Activated CD4-positive, alpha-beta T cell treated with anti-CD3 and anti-CD28 coated beads, Interleukin-2, amount 10 ng/mL, durations not matched to agents 7 days and 5 days (primary cell): ENCODE measurements at regions not wholly inside any gene's neighbourhood (a gene's known extent, or its start where the extent isn't known, plus 50 kb on each side); places are given as distances from the start of the nearest gene placed in this dataset.

Source experiments
- CTCF ChIA-PET: fragments of 350-600 bp; sonication (Branson Sonifier 250); formaldehyde crosslinking; loops from one replicate; lab custom pipeline; 2021; ENCODE audit warnings: antibody characterized with exemption; lab: Charles Lee
- POLR2A ChIA-PET: fragments of 350-600 bp; sonication (Branson Sonifier 250); formaldehyde crosslinking; loops from one replicate; lab custom pipeline; 2021; ENCODE audit warnings: antibody characterized with exemption; lab: Charles Lee
- DNase-seq: peaks from one replicate; pipeline ENCODE4 v3.0.0-alpha.2; 2020
- H3K27ac Mint-ChIP-seq: one replicate; pipeline ENCODE4 v1.8.0; 2021; ENCODE audit warnings: mild to moderate bottlenecking, moderate library complexity, mixed read lengths
- H3K27me3 Mint-ChIP-seq: one replicate; pipeline ENCODE4 v1.8.0; 2021; ENCODE audit warnings: mixed read lengths
- H3K36me3 Mint-ChIP-seq: one replicate; pipeline ENCODE4 v1.8.0; 2021; ENCODE audit warnings: low read depth, mixed read lengths
- H3K4me1 Mint-ChIP-seq: one replicate; pipeline ENCODE4 v1.8.0; 2021; ENCODE audit warnings: mixed read lengths
- H3K4me3 Mint-ChIP-seq: one replicate; pipeline ENCODE4 v1.8.0; 2021; ENCODE audit warnings: mild to moderate bottlenecking, moderate library complexity, mixed read lengths
- H3K9me3 Mint-ChIP-seq: one replicate; pipeline ENCODE4 v1.8.0; 2021; ENCODE audit warnings: mixed read lengths

GRCh38 chr17:5846001-5846400 lies 224.2 kb upstream of the WSCD1 start:
- POLR2A ChIA-PET = no interaction called here
- DNase-seq = no peak
- no peak overlapping the region for H3K4me3 Mint-ChIP-seq
- CTCF ChIA-PET = no interaction called here
- H3K4me1 Mint-ChIP-seq = no peaks in the 10 kb centered on the region
- no peaks in the 10 kb centered on the region for H3K9me3 Mint-ChIP-seq
- no peaks in the 10 kb centered on the region for H3K36me3 Mint-ChIP-seq
- peaks cover 4% of the 10 kb centered on the region for H3K27me3 Mint-ChIP-seq
- no peak overlapping the region for H3K27ac Mint-ChIP-seq

GRCh38 chr17:5854871-5855554 lies 215.2 kb upstream of the WSCD1 start:
- H3K36me3 Mint-ChIP-seq = no peaks in the 10 kb centered on the region
- no peak overlapping the region for H3K27ac Mint-ChIP-seq
- POLR2A ChIA-PET = no interaction called here
- CTCF ChIA-PET = no interaction called here
- no peaks in the 10 kb centered on the region for H3K9me3 Mint-ChIP-seq
- H3K27me3 Mint-ChIP-seq = no peaks in the 10 kb centered on the region
- DNase-seq = no peak
- H3K4me3 Mint-ChIP-seq = no peak overlapping the region
- no peaks in the 10 kb centered on the region for H3K4me1 Mint-ChIP-seq

DNA sequence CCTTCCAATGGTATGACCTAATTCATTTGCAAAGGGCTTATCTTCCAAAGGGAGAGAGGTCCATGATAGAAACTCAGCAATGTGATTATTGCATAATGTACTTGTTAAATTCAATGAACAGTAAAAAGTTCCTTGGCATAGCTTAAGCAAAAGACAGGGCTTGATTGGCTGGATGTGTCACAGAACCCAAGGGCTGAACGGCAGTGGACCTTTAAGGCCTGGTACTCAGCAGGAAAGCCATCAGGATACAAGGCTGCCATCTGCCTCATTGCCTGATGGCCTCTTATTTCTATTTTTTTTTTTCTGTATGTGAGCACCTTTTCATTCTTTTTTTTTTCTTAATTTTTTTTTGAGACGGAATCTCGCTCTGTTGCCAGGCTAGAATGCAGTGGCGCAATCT lies 208.9 kb upstream of the WSCD1 start:
- Mint-ChIP-seq H3K9me3 (no peaks in the 10 kb centered on the region), H3K27ac (no peak overlapping the region), H3K4me3 (no peak overlapping the region), H3K36me3 (no peaks in the 10 kb centered on the region), H3K27me3 (no peaks in the 10 kb centered on the region), H3K4me1 (no peaks in the 10 kb centered on the region)
- POLR2A ChIA-PET = no interaction called here
- no peak for DNase-seq
- CTCF ChIA-PET = interaction anchor here (0.6 kb wide), 1 partner anchor 11 kb away, joined by 4 read pairs; no protein-coding TSS in a partner anchor

- Mint-ChIP-seq H3K27me3 (no peaks in the 10 kb centered on the region), H3K4me3 (no peak overlapping the region), H3K36me3 (no peaks in the 10 kb centered on the region), H3K9me3 (no peaks in the 10 kb centered on the region), H3K4me1 (no peaks in the 10 kb centered on the region), H3K27ac (no peak overlapping the region)
- DNase-seq = no peak
- POLR2A ChIA-PET = no interaction called here
- CTCF ChIA-PET = no interaction called here
These were observed 208.3 kb upstream of the WSCD1 start for GRCh38 chr17:5861854-5862253.

DNA sequence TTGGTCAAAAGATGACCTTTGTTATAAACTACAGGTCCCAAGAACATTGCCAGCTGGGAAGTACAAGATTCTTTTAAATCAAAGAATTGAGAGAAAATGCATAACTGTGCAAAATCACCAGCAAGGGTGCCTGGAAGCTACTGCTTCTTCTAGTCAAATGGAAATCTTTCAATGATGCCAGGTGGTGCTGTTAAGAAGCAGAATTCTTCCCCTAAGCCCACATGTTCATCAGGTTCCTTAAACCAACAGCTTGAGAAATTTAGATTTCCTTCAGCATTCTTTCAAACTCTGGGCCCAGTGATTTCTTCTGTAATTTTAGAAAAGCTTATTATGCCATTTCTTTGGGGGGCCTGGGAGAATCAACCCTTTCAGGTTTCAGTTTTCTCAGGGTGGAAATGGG lies 207.8 kb upstream of the WSCD1 start:
- Mint-ChIP-seq H3K27me3 (no peaks in the 10 kb centered on the region), H3K4me1 (no peaks in the 10 kb centered on the region), H3K9me3 (no peaks in the 10 kb centered on the region), H3K36me3 (no peaks in the 10 kb centered on the region), H3K4me3 (no peak overlapping the region), H3K27ac (no peak overlapping the region)
- CTCF ChIA-PET = no interaction called here
- POLR2A ChIA-PET = no interaction called here
- DNase-seq = no peak

- ChIA-PET CTCF (interaction anchor here (0.6 kb wide), 1 partner anchor 323 kb away, joined by 6 read pairs; no protein-coding TSS in a partner anchor), POLR2A (no interaction called here)
- Mint-ChIP-seq H3K4me1 (no peaks in the 10 kb centered on the region), H3K27me3 (no peaks in the 10 kb centered on the region), H3K27ac (no peak overlapping the region), H3K9me3 (no peaks in the 10 kb centered on the region), H3K36me3 (no peaks in the 10 kb centered on the region), H3K4me3 (no peak overlapping the region)
- DNase-seq = no peak
These were observed 205.2 kb upstream of the WSCD1 start for GRCh38 chr17:5864741-5865657.

DNA sequence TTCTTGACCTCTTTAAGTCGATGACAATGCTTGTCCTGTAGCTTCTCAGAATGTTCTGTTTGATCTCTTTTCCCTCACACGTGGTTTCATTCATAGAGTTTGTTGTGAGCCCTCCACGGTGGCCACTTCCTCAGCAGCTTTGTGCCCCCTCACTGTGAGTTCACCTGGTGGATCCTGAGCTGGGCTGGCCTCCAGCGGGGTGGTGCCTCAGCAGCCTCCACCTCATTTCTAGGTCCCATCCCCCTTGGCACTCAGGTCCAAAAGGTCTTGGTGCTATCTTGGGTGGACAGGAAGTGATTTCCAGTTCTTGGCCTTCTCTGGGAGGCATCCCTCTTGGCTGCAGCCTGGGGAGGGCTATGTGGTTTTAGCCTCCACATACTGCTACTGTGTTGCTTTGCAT lies 203.2 kb upstream of the WSCD1 start:
- H3K27me3 Mint-ChIP-seq = no peaks in the 10 kb centered on the region
- no peak overlapping the region for H3K4me3 Mint-ChIP-seq
- H3K27ac Mint-ChIP-seq = no peak overlapping the region

GRCh38 chr17:5869041-5869745 lies 201.0 kb upstream of the WSCD1 start:
- Mint-ChIP-seq H3K36me3 (no peaks in the 10 kb centered on the region), H3K27me3 (no peaks in the 10 kb centered on the region), H3K4me1 (no peaks in the 10 kb centered on the region), H3K9me3 (no peaks in the 10 kb centered on the region), H3K27ac (no peak overlapping the region), H3K4me3 (no peak overlapping the region)
- POLR2A ChIA-PET = no interaction called here
- CTCF ChIA-PET = no interaction called here
- DNase-seq = no peak

More for the DNA sequence above, 203.2 kb upstream of the WSCD1 start:
- Mint-ChIP-seq H3K4me1 (no peaks in the 10 kb centered on the region), H3K36me3 (no peaks in the 10 kb centered on the region), H3K9me3 (no peaks in the 10 kb centered on the region)
- DNase-seq = no peak
- ChIA-PET CTCF (no interaction called here), POLR2A (no interaction called here)

- CTCF ChIA-PET = no interaction called here
- no peak for DNase-seq
- Mint-ChIP-seq H3K4me1 (no peaks in the 10 kb centered on the region), H3K9me3 (no peaks in the 10 kb centered on the region), H3K27me3 (no peaks in the 10 kb centered on the region), H3K27ac (no peak overlapping the region), H3K36me3 (no peaks in the 10 kb centered on the region), H3K4me3 (no peak overlapping the region)
- POLR2A ChIA-PET = no interaction called here
These were observed 199.8 kb upstream of the WSCD1 start for GRCh38 chr17:5870231-5870953.

DNA sequence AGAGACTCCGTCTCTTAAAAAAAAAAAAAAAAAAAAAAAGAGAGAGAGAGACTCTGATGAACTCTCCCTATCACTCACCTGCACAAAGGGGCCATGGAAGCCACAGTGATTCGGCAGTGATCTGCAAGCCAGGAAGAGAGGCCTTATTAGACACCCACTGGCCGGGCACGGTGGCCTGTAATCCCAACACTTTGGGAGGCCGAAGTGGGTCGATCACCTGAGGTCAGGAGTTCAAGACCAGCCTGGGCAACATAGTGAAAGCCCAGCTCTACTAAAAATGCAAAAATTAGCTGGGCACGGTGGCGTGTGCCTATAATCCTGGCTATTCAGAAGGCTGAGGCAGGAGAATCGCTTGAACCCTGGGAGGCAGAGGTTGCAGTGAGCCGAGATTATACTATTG lies 198.5 kb upstream of the WSCD1 start:
- no peak overlapping the region for H3K27ac Mint-ChIP-seq
- ChIA-PET CTCF (no interaction called here), POLR2A (no interaction called here)
- no peaks in the 10 kb centered on the region for H3K9me3 Mint-ChIP-seq
- no peak for DNase-seq
- no peaks in the 10 kb centered on the region for H3K36me3 Mint-ChIP-seq
- H3K4me3 Mint-ChIP-seq = no peak overlapping the region
- H3K27me3 Mint-ChIP-seq = no peaks in the 10 kb centered on the region
- H3K4me1 Mint-ChIP-seq = no peaks in the 10 kb centered on the region

DNA sequence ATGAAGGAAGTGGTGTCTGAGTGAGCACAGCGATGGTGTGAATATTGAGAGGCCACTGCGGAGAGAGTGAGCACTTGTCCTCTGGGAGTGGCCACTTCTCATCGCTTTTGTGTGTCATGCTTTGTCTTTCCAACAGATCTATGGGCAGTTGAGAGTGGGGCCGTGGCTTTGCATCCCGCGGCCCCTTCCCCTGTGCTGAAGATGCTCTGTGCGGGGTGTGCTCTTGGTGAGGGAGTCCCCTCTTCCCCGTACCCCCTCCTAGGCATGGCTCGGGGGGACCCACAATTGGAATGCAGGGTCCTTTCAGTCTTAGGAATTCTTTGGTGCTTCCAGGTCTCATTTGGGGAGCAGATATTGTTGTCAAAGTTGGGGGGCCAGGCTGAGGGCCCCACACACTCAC lies 197.3 kb upstream of the WSCD1 start:
- ChIA-PET POLR2A (no interaction called here), CTCF (interaction anchor here (0.5 kb wide), 1 partner anchor 12 kb away, joined by 4 read pairs; no protein-coding TSS in a partner anchor)
- H3K9me3 Mint-ChIP-seq = no peaks in the 10 kb centered on the region
- no peaks in the 10 kb centered on the region for H3K36me3 Mint-ChIP-seq
- no peaks in the 10 kb centered on the region for H3K4me1 Mint-ChIP-seq
- no peak overlapping the region for H3K4me3 Mint-ChIP-seq
- no peak overlapping the region for H3K27ac Mint-ChIP-seq
- H3K27me3 Mint-ChIP-seq = no peaks in the 10 kb centered on the region
- no peak for DNase-seq

- H3K27ac Mint-ChIP-seq = no peak overlapping the region
- no peaks in the 10 kb centered on the region for H3K4me1 Mint-ChIP-seq
- ChIA-PET CTCF (no interaction called here), POLR2A (no interaction called here)
- DNase-seq = no peak
- H3K4me3 Mint-ChIP-seq = no peak overlapping the region
- peaks cover 2% of the 10 kb centered on the region for H3K27me3 Mint-ChIP-seq
- no peaks in the 10 kb centered on the region for H3K9me3 Mint-ChIP-seq
- H3K36me3 Mint-ChIP-seq = no peaks in the 10 kb centered on the region
These were observed 196.4 kb upstream of the WSCD1 start for GRCh38 chr17:5873781-5874180.
